Mammary epithelial cell (primary cell): ENCODE measurements at regions not wholly inside any gene's neighbourhood (a gene's known extent, or its start where the extent isn't known, plus 50 kb on each side); places are given as distances from the start of the nearest gene placed in this dataset.

Experiments used
- EZH2 ChIP-seq: IDR thresholded peaks from 2 replicates; pipeline ENCODE4 v1.6.1; 2012; ENCODE audit warnings: low read length, inconsistent platforms, borderline replicate concordance
- TF ChIP-seq, protein P1 (sequence below), 2 donors: IDR thresholded peaks in 1 of 2; conservative IDR thresholded peaks in 1 of 2; 2 replicates each; pipeline ENCODE4 v1.5.1; 2011 to 2012; ENCODE audit warnings: inconsistent platforms in 2 of 2, low read length in 2 of 2, mild to moderate bottlenecking in 2 of 2, control low read depth in 1 of 2, low read depth in 1 of 2; ENCODE audit not compliant: insufficient read depth in 1 of 2; ENCODE audit errors: extremely low read depth in 1 of 2

DNA sequence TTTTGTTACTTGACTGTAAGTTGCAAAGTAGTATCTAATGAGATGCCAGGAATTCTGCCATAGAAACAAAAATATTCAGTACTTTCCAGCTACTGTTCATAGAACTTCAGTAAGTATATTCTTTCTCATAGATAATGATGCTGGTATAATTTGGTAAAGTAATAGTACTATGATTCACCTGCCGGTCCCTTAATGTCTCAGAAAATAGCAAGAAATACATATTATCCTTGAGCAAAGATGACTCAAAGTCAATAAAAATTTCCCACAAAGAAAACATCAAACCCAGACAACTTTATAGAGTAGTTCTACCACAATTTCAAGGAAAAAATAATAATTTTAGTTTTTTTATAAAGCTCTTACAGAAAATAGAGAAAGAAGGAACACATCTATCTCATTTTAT is 105.4 kb downstream of the EPDR1 start:
- TF ChIP-seq, protein P1, sequence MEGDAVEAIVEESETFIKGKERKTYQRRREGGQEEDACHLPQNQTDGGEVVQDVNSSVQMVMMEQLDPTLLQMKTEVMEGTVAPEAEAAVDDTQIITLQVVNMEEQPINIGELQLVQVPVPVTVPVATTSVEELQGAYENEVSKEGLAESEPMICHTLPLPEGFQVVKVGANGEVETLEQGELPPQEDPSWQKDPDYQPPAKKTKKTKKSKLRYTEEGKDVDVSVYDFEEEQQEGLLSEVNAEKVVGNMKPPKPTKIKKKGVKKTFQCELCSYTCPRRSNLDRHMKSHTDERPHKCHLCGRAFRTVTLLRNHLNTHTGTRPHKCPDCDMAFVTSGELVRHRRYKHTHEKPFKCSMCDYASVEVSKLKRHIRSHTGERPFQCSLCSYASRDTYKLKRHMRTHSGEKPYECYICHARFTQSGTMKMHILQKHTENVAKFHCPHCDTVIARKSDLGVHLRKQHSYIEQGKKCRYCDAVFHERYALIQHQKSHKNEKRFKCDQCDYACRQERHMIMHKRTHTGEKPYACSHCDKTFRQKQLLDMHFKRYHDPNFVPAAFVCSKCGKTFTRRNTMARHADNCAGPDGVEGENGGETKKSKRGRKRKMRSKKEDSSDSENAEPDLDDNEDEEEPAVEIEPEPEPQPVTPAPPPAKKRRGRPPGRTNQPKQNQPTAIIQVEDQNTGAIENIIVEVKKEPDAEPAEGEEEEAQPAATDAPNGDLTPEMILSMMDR (conservative IDR thresholded peaks at IDR 0.05 in 1 of 2, IDR thresholded peaks at IDR 0.05 in 1 of 2; ENCODE audit: extremely low read depth in 1 of 2, insufficient read depth in 1 of 2, low read depth in 1 of 2, low read length in 2 of 2): no peak
- TF ChIP-seq EZH2: no peak
